Gastrocnemius medialis (tissue), 4 donors: ENCODE measurements at regions not wholly inside any gene's neighbourhood (a gene's known extent, or its start where the extent isn't known, plus 50 kb on each side); places are given as distances from the start of the nearest gene placed in this dataset.
"Not testable (repeated sequence)": the region's sequence is repeated elsewhere in the genome, so short reads cannot be mapped to it uniquely, and the experiment has no call there.

Experiments used
- CTCF ChIP-seq, 5 experiments: fragments of 450-650 bp in 3 of 5; fragments of 200-600 bp in 2 of 5; sonication (generic) in 2 of 5; IDR thresholded peaks in 4 of 5; conservative IDR thresholded peaks in 1 of 5; 1 replicate in 4 of 5; 2 replicates in 1 of 5; pipeline ENCODE4 v1.5.1; 2016 to 2019; ENCODE audit warnings: antibody characterized with exemption in 5 of 5, mild to moderate bottlenecking in 3 of 5, moderate library complexity in 3 of 5
- POLR2A ChIP-seq, 2 donors: fragments of 450-650 bp; IDR thresholded peaks; one replicate each; pipeline ENCODE4 v1.6.1; 2017; ENCODE audit warnings: antibody characterized with exemption in 2 of 2, mild to moderate bottlenecking in 2 of 2, moderate library complexity in 2 of 2

- not testable (repeated sequence) for TF ChIP-seq CTCF (IDR thresholded peaks at IDR 0.05 in 4 of 5, conservative IDR thresholded peaks at IDR 0.05 in 1 of 5); POLR2A (IDR thresholded peaks at IDR 0.05)
These were observed 228.4 kb downstream of the CAAP1 start for GRCh38 chr9:26664087-26664773.
